ENCODE measurements at regions not wholly inside any gene's neighbourhood (a gene's known extent, or its start where the extent isn't known, plus 50 kb on each side); places are given as distances from the start of the nearest gene placed in this dataset.

GRCh38 chr2:219961947-219962498, 334.6 kb downstream of the SLC4A3 start:
- DNase-seq, result no peak

- no peak for DNase-seq
These were observed 335.4 kb downstream of the SLC4A3 start for GRCh38 chr2:219962801-219963200.

GRCh38 chr2:219965287-219966194, 338.1 kb downstream of the SLC4A3 start:
- no peak for DNase-seq

GRCh38 chr2:219967247-219968245, 340.1 kb downstream of the SLC4A3 start:
- DNase-seq, result no peak

GRCh38 chr2:219968685-219969345, 341.4 kb downstream of the SLC4A3 start:
- DNase-seq, result no peak

GRCh38 chr2:219969508-219969907, 342.1 kb downstream of the SLC4A3 start:
- DNase-seq, result no peak

GRCh38 chr2:219973136-219973535, 345.7 kb downstream of the SLC4A3 start:
- DNase-seq, result no peak

- DNase-seq, result no peak
These were observed 349.4 kb downstream of the SLC4A3 start for GRCh38 chr2:219976871-219977270.

- DNase-seq, result no peak
These were observed 353.2 kb downstream of the SLC4A3 start for GRCh38 chr2:219980638-219981037.

- no peak for DNase-seq
These were observed 356.4 kb downstream of the SLC4A3 start for GRCh38 chr2:219983836-219984235.

GRCh38 chr2:219985017-219985416, 357.6 kb downstream of the SLC4A3 start:
- no peak for DNase-seq

GRCh38 chr2:219987830-219988229, 360.4 kb downstream of the SLC4A3 start:
- no peak for DNase-seq

GRCh38 chr2:219989744-219990143, 362.3 kb downstream of the SLC4A3 start:
- no peak for DNase-seq

- DNase-seq, result no peak
These were observed 363.7 kb downstream of the SLC4A3 start for GRCh38 chr2:219991116-219991515.

- no peak for DNase-seq
These were observed 368.0 kb downstream of the SLC4A3 start for GRCh38 chr2:219995399-219995798.

- no peak for DNase-seq
These were observed 368.7 kb downstream of the SLC4A3 start for GRCh38 chr2:219995991-219996765.

- DNase-seq, result no peak
These were observed 370.0 kb downstream of the SLC4A3 start for GRCh38 chr2:219997341-219997851.

- no peak for DNase-seq
These were observed 370.7 kb downstream of the SLC4A3 start for GRCh38 chr2:219998107-219998506.

GRCh38 chr2:219998714-219999227, 371.3 kb downstream of the SLC4A3 start:
- no peak for DNase-seq

- DNase-seq, result no peak
These were observed 372.6 kb downstream of the SLC4A3 start for GRCh38 chr2:220000080-220000479.

- no peak for DNase-seq
These were observed 373.2 kb downstream of the SLC4A3 start for GRCh38 chr2:220000586-220000985.
